Testis (tissue), 2 donors: ENCODE measurements at regions not wholly inside any gene's neighbourhood (a gene's known extent, or its start where the extent isn't known, plus 50 kb on each side); places are given as distances from the start of the nearest gene placed in this dataset.

Source experiments
- POLR2A ChIP-seq: fragments of 450-650 bp; IDR thresholded peaks from one replicate; pipeline ENCODE4 v1.6.1; 2017; ENCODE audit warnings: antibody characterized with exemption, mild to moderate bottlenecking, moderate library complexity
- TF ChIP-seq, protein P1 (sequence below), 3 experiments: fragments of 450-650 bp in 2 of 3; fragments of 200-600 bp in 1 of 3; sonication (generic) in 1 of 3; IDR thresholded peaks; one replicate each; pipeline ENCODE4 v1.5.1; 2016 to 2019; ENCODE audit warnings: antibody characterized with exemption in 3 of 3, mild to moderate bottlenecking in 2 of 3, moderate library complexity in 1 of 3

DNA sequence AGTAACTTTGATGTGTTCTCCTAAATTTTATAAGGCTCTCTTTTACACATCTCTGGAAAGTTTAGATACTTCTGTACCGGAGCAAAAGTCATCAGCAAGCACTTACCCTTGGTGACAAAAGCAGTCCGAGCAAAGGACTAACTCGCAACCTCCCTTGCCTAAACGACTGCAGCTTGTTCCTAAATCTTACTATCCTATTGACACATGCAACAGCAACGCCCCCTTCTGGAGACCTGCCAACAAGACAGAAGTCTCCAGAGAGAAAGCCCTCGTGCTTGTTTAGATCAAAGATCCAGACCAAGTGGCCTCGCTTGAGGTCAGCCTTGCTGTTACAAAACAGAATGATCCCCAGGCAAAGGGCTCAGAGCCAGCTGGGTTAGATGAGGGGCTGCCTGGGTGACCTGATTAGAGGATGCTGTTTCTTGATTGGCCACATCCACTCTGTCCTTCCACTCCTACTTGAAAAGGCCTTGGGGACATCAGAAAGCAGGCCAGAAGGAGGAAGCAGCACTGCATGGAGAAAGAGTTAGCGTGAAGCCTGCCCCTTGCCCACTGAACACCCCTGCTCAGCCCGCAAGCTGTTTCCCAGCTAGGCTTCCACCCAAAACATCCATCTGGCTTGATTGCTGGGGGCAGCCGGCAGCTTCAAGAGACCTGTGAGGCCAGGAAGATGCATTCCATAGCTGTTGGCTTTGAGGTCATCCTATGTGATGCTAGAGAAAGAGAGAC lies 94.3 kb downstream of the HNRNPLL start:
- TF ChIP-seq, protein P1, sequence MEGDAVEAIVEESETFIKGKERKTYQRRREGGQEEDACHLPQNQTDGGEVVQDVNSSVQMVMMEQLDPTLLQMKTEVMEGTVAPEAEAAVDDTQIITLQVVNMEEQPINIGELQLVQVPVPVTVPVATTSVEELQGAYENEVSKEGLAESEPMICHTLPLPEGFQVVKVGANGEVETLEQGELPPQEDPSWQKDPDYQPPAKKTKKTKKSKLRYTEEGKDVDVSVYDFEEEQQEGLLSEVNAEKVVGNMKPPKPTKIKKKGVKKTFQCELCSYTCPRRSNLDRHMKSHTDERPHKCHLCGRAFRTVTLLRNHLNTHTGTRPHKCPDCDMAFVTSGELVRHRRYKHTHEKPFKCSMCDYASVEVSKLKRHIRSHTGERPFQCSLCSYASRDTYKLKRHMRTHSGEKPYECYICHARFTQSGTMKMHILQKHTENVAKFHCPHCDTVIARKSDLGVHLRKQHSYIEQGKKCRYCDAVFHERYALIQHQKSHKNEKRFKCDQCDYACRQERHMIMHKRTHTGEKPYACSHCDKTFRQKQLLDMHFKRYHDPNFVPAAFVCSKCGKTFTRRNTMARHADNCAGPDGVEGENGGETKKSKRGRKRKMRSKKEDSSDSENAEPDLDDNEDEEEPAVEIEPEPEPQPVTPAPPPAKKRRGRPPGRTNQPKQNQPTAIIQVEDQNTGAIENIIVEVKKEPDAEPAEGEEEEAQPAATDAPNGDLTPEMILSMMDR (IDR thresholded peaks at IDR 0.05), result peak in 1 of 3 experiments; percentile 26
- no peak for TF ChIP-seq POLR2A
